HG02840 (cell line): ENCODE measurements at regions not wholly inside any gene's neighbourhood (a gene's known extent, or its start where the extent isn't known, plus 50 kb on each side); places are given as distances from the start of the nearest gene placed in this dataset.
"Not testable (repeated sequence)": the region's sequence is repeated elsewhere in the genome, so short reads cannot be mapped to it uniquely, and the experiment has no call there.

Experiments
- ATAC-seq: cut with Tn5 transposase; IDR thresholded peaks from one replicate; pipeline ENCODE4 v1.9.1; 2021; ENCODE audit warnings: mild to moderate bottlenecking, moderate library complexity, moderate number of reproducible peaks; ENCODE audit not compliant: unreplicated experiment, low FRiP score

DNA sequence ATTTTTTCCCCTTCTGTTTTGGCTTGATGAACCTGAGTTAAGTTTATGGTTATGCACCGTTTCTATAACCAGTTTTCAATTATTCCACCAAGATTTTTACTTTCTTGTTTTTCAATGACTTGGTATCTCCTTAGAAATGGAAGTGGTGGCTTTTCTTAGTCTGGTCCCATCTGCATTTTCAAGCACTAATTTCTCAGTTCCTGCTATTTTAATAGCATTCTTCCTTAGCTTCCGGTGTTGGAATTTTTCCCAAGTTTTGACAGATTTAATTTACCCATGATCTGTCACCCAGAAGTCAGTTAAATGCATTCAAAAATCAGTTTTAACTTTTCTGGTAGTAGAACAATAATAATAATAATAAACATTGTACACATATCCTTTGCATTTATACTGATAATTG is 184.6 kb upstream of the OLFM3 start:
- ATAC-seq = no peak

DNA sequence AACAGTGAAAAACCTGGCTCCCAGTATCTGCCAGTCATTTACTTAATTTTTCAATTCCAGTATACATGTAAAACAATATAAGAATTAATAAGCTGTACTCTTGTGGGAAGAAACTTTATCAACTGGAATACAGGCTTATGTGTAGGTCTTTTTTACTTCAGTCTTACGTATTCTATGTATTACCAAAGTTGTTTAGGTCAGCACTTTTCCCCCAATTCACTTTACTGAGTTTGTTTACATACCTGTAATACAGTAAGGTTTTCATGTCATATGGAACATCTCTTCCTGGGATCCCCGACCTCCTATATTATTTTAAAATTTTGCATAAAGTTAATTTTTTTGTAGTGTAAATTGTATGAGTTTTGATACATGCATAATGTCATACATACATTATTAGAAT is 181.8 kb upstream of the OLFM3 start:
- no peak for ATAC-seq

DNA sequence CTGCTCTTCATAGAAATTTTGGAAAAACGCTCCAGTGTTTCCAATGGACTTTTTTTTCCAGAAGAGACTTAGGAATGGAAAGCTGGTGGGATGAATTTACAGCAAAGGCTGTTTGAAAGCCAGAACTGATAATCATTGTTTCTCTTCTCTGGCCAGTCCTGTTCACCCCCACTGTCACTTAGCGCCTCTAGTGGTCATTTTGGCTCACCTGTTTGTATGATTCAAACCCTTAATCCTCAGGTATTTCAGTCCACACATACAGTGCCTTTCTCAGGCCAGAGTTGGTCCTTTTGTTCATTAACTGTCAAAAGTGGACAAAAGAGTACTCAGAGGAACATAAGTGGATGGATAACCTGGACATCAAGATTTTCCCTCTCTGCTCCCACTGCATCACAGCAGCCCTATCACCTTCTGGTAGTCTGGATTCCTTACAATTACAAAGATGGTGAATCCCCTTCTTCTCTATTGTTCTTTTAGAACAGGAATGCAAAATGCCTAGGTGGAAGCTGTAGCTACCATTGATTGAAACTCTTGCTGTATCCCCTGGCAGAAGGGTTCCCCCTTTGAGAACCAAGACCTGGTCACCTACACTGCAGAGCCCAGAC is 177.6 kb upstream of the OLFM3 start:
- ATAC-seq = peak; percentile 79

DNA sequence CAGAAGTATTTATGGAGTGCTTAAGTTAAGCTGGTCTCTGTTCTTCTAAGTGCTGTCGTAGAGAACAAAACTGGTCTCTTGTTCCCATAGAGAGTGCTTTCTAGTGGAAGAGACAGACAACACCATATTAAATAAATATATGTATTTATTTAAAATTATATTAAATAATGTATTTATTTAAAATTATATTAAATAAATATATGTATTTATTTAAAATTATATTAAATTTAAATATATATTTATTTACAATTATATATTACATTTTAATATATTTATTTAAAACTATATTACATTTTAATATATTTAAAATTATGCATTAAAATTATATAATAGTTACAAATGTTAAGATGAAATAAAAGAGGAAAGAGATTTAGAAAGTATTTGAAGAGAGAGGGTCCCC is 175.5 kb upstream of the OLFM3 start:
- ATAC-seq = no peak

DNA sequence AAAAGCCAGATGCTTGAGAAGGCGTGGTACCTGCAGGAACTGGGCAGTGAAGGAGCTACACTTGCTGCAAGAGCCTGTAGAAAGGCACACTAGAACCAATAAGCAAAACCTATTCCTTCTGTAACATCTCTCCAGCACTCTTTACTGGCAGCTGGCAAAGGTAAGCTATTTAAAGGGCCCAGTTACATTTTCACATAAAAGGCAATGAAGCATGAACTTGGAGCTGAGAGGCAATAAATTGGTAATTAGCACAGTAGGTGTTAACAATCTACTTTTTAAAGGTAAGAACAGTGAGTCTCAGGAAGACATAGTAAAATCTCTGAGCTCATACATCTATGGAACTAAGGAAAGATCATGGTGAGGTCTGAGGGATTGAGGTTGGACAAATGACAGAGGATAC is 167.1 kb upstream of the OLFM3 start:
- no peak for ATAC-seq

DNA sequence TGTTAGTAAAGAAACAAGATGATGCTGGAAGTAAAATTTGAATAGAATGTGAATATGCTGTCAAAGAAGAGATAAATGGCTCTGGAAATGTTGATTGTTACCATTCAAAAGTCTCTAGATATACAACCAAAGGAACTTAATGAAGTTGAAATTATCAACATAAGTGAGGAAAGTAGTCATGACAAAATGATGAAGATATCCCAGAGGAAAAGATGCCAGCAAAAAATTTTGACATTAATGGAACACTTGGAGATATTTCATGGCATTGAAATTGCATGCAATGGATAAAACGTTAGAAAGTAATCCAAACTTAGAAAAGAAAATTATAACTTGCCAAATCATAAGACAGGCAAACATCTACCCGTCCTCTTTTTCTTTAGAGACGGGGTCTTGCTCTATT is 154.5 kb upstream of the OLFM3 start:
- no peak for ATAC-seq

DNA sequence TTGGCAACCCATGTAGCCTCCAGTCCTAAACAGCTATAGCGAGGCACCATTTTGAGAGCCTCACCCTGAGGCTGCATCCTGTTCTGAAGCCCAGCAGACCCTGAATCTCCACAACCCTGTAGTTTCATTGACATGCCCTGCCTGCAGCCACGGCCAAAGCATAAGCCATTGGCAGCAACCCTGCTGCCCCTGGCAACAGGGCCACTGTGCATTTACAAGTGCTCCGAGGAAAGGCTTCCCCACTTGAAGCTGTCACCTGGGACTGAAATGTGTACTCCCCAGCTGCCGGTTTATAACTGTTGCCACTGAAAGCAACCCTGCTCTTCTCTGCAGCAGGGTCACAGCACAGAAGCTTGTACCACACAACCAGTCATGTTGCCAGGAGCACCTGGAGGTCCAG is 124.2 kb upstream of the OLFM3 start:
- no peak for ATAC-seq

DNA sequence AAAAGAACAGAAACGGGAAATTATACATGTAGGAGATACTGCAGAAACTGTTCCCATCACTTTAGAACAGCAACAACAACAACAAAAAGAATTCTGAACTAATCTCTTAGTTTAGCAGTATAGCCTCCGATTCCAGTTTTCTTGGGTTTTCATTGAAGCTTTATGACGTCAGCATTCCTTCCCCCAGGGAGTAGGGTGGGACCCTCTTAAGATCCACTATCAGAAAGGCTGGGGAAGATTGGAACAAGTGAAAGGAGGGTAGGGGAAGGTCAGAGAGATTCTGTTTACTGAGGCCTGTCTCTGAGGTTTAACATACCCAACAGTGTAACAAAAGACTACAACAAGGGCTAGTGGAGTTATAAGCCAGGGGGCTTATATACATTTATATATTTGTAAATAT is 121.4 kb upstream of the OLFM3 start:
- no peak for ATAC-seq

DNA sequence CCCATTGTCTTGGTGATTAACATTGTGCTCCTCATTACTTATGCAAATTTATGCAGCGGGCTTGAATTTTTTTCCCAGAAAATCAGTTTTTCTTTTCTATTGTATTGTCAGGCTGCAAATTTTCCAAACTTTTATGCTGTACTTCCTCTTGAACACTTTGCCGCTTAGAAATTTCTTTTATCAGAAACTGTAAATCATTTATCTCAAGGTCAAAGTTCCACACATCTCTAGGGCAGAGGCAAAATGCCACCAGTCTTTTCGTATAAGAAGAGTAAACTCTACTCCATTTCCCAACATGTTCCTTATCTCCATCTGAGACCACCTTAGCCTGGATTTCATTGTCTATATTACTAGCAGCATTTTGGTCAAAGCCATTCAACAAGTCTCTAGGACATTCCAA is 113.9 kb upstream of the OLFM3 start:
- ATAC-seq = no peak

DNA sequence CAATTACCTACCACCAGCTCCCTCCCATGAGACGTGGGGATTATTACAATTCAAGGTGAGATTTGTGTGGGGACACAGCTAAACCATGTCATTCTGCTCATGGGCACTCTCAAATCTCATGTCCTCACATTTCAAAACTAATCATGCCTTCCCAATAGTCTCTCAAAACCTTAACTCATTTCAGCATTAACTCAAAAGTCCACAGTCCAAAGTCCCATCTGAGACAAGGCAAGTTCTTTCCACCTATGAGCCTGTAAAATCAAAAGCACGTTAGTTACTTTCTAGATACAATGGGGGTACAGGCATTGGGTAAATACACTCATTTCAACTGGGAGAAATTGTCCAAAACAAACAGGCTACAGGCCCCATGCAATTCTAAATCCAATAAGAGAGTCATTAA is 112.8 kb upstream of the OLFM3 start:
- ATAC-seq = not testable (repeated sequence)

DNA sequence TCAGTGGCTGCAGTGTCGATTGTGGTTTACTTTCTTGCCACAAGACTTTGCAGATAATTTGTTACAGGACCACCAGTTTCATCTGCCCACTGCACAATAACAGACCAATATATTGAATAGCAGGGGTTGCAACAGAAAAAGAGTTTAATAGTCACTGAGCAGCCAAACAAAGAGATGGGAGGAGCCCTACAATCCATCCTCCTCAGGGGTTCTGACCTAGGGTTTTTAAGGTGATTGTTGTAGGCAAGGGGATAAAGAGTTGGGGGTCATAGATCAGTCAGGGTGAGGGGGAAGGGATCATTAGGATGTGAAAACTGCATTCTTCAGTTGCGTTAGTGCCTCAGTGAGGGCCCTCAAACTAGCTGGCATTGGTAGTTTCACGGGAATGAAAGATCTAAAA is 110.7 kb upstream of the OLFM3 start:
- no peak for ATAC-seq

DNA sequence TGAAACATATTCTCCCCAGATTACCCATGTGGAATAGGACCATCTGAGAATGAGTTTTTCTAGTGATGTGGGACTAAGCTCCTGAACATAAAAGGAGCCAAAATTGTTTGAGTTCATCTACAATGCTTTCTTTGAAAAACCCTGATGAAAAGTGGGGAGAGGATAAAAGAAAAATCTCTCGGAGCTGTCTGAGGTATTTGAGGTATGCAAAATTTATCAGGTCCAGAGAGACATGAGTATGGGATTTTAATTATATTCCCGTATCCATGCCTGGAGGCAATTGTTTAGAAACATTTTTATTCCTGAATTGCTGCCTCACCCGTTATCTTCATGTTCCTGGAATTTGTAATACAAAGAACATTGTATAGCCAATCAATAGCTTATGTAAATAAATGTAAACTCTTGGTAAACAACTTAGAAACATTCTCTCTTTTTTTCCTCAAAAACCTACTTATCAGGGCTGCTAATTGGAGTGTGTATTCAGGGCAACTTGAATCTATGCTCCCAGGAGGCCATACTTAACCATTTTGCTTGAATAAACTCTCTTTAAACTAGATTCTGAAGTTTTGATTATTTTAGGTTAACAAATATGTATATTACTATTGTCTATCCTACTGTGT is 109.3 kb upstream of the OLFM3 start:
- no peak for ATAC-seq

DNA sequence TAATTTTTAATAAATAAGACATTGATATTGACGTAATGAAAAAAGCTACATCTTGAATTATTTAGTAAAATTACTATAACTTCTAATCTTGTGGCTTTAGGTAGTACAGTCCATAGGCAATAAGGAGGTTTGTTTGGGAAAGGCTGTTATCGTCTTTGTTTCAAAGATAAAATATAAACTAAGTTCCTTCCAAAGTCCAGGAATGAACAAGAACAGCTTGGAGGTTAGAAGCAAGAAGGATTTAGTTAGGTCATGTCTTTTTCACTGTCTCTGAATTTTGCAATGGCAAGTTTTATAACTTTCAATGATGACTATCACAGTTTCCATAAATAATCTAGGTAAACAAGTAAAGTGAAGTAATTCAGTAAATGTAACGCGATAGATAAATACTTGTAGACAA is 106.9 kb upstream of the OLFM3 start:
- ATAC-seq = no peak

DNA sequence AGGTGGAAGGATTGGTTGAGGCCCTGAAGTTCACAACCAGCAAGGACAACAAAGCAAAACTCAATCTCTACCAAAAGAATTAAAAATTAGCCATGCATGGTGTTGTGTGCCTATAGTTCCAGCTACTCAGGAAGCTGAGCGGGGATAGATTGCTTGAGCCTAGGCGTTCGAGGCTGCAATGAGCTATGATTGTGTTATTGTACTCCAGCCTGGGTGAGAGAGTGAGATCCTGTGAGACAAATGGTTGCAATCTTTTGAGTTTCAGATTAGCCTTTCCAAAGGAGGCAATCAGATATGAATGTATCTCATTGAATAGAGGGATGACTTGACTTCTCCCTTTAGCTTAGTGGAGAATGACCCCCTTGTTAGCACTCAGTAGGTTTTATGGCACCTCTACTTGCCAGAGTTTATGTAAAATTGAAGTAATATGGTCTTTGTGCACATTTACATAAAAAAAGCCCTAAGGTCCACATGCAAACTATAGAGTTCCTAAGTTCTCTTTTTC is 105.6 kb upstream of the OLFM3 start:
- ATAC-seq = no peak

DNA sequence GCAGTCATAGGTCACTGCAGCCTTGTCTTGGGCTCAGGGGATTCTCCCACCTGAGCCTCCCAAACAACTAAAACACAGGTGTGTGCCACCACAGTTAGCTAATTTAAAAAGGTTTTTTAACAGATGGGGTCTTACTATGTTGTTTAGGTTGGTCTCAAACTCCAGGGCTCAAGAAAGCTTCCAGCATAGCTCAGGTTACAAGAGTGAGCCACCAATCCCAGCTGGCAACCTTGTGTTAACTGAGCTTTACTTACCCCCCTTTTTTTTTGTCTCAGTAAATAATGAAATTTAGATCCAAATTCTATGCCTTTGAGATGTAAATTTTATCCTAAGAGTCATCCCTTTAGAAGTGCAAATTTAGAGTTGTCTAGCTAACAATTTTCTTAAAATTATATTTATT is 103.9 kb upstream of the OLFM3 start:
- ATAC-seq = no peak

DNA sequence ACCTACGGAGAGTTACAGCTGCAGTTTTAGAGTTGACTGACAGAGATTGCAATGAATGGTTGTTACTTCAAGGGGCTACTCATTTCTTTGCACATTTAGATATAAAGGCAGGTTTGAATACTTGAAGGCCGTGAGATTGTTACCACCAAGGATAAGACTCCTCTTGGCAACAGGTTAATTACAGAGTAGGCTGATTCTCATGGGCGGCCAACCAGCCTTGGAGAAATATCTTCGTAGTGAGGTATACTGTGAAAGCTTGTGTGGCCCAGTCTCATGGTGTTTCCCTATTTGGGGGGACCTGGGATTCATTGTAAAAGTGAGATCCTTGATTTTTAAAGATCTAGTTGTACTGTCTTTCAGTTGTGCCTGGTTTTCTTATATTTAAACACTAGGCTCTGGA is 103.2 kb upstream of the OLFM3 start:
- ATAC-seq = no peak

DNA sequence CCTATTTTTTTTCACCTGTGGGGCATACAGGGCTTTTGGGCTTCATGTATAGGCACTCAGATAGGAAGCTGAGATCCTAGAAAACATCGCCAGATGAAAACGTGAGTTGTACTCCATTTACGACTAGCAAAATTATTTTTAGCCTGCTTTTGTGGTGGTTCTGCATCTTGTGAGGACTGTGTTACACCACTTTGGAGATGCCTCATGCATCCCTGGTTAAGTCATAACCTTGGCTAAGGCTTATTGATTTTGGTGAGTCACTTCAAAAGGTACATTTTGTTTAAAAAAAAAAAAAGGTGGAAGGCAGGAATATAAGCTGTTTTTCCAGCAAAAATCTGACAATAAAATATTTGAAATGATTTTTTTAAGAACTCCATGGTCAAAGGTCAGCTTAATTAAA is 101.8 kb upstream of the OLFM3 start:
- no peak for ATAC-seq

DNA sequence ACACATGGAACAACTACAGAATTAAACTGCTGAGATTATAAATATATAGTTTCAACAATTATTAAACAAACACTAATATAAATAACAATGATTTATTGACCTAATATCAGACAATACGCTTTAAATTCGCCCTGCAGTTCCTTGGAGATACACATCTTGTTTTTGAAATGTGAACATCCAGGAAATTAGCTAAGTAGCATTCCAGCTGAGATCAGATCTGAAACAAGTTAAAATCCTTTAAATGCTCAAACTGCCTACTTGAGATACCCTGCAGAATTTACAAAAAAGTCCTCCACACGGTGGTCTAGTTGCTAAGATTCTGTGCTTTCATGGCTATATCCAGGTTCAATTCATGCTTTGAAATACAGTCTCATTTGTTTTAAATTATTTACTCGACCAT is 101.4 kb upstream of the OLFM3 start:
- ATAC-seq = no peak

DNA sequence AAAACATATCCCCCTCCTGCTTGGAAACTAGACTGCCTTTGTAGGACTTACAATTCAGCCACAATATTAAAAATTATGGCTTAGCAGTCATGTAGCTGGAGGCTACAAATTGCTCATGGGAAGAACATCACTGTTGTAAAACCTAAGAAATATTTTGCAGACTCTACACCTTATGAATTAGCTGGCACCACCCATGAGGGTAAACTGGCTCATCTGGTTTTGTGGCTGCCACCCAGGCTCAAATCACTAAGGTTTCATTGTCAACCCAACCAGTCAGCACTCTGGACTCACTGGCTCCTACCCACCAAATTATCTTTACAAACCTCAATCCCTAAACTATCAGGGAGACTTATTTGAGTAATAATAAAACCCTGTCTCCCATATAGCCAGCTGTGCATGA is 100.7 kb upstream of the OLFM3 start:
- ATAC-seq = no peak

DNA sequence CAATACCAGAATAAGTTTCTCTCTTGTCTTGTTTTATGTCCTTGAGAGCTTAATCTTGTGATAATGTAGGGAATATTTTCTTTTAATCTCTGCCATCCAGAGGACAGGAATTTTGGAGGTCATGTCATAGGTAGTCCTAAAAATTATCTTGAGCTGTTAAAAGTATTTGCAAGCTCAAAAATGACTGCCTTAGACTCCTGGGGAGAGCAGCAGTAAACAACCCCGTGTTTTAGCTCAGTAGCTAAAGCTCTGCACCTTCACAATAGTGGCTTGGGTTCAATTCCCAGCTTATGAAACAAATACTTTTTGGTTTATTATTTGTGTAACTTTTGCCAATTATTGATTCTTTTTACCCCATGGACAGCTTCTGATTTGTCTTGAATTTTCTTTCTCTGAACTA is 99.4 kb upstream of the OLFM3 start:
- ATAC-seq = no peak

DNA sequence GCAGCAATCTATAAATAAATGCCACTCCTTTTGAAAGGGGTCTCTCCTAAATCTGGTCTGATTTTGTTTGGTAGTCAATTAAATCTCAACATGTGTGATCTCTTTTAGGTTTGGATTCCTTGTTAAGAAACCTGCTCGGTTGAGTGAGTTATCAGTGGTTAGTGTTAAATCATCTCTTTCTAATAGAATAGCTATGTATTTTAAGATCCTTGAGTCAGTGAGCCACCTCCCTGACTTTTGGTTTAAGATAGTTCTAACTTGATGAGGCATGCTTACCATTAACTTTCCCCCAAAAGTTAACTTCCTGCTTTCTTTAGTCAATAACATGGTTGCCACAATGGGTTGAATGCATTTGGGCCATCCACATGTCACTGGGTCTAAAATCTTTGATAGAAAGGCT is 93.1 kb upstream of the OLFM3 start:
- ATAC-seq = no peak

DNA sequence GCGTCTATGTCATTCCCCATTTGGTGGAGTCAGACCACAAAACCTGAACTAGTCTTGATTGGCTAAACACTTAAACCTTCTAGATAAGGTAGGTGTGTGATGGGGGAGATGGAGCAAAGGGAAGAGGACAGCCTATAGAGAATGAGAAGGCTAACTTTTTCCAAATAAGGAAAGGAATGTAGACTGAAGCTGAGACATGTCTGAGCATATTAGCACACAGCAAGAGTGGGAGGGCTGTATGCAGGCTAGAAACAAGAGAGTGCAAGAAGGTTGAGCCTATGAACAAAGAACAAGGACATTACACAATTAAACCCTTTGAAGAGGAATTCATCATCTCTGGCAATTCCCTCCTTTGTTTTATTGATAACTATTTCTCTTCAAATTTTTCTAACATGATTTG is 89.2 kb upstream of the OLFM3 start:
- no peak for ATAC-seq
